GM21619 (cell line): ENCODE measurements at regions not wholly inside any gene's neighbourhood (a gene's known extent, or its start where the extent isn't known, plus 50 kb on each side); places are given as distances from the start of the nearest gene placed in this dataset.

ENCODE experiments used
- ATAC-seq: cut with Tn5 transposase; IDR thresholded peaks from one replicate; pipeline ENCODE4 v1.9.1; 2021; ENCODE audit not compliant: unreplicated experiment

- no peak for ATAC-seq
These were observed 84.4 kb upstream of the ETV6 start for GRCh38 chr12:11564984-11565651.

- ATAC-seq: no peak
These were observed 83.7 kb upstream of the ETV6 start for GRCh38 chr12:11565752-11566151.

GRCh38 chr12:11568155-11568761, 81.2 kb upstream of the ETV6 start:
- no peak for ATAC-seq

GRCh38 chr12:11568762-11569478, 80.6 kb upstream of the ETV6 start:
- ATAC-seq: peak; percentile 93

GRCh38 chr12:11569716-11570115, 79.8 kb upstream of the ETV6 start:
- no peak for ATAC-seq

GRCh38 chr12:11573880-11574279, 75.6 kb upstream of the ETV6 start:
- no peak for ATAC-seq

- no peak for ATAC-seq
These were observed 73.4 kb upstream of the ETV6 start for GRCh38 chr12:11576104-11576503.

GRCh38 chr12:11577658-11578260, 71.7 kb upstream of the ETV6 start:
- no peak for ATAC-seq

GRCh38 chr12:11578461-11578993, 70.9 kb upstream of the ETV6 start:
- ATAC-seq: peak; percentile 57

GRCh38 chr12:11580125-11580751, 69.2 kb upstream of the ETV6 start:
- ATAC-seq: no peak

GRCh38 chr12:11581179-11581755, 68.2 kb upstream of the ETV6 start:
- ATAC-seq: no peak

GRCh38 chr12:11584221-11584855, 65.1 kb upstream of the ETV6 start:
- ATAC-seq: no peak

GRCh38 chr12:11592484-11592883, 57.0 kb upstream of the ETV6 start:
- ATAC-seq: no peak

- ATAC-seq: no peak
These were observed 56.5 kb upstream of the ETV6 start for GRCh38 chr12:11593013-11593412.

- ATAC-seq: no peak
These were observed 54.4 kb upstream of the ETV6 start for GRCh38 chr12:11595080-11595479.

- ATAC-seq: no peak
These were observed 53.3 kb upstream of the ETV6 start for GRCh38 chr12:11596141-11596540.

- ATAC-seq: no peak
These were observed 50.6 kb upstream of the ETV6 start for GRCh38 chr12:11598900-11599299.
